ENCODE measurements at regions not wholly inside any gene's neighbourhood (a gene's known extent, or its start where the extent isn't known, plus 50 kb on each side); places are given as distances from the start of the nearest gene placed in this dataset.
"Not testable (repeated sequence)": the region's sequence is repeated elsewhere in the genome, so short reads cannot be mapped to it uniquely, and the experiment has no call there.

DNA sequence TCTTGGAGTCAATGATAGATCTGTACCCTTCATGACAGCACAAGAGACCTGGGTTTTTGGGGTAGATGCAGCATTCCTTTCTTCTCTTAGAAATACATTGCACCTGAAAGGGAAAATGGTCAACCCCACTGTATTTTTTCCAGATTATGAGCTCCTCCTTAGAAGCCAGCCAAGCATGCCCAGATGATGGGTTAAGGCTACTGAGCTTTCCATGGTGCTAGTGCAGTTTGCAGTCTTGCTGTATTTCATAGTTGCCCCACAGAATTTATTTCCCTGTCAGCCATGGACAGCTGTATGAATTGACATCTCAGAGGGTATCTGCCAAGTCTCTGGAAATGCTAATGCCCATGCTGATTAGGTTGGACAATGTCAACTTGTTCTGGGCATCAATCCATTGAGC lies 73.7 kb upstream of the H2AZ1 start:
- no peak for DNase-seq

DNA sequence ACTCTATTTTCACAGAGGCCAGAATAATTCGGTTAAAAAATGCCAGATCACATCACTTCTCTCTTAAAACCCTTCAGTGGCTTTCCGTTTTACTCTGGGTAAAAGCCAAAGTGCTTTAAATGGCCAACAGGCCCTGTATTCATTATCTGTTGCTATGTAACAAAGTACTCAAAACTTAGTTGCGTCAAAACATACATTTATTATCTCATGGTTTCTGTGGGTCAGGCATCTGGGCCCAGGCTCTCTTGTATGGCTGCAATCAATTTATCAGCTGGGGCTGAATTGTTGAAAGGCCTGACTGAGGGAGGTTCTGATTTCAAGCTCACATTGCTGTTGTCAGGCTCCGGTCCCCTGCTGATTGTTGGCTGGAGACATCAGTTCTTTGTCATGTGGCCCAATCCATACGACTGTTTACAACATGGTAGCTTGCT lies 72.7 kb upstream of the H2AZ1 start:
- no peak for DNase-seq

DNA sequence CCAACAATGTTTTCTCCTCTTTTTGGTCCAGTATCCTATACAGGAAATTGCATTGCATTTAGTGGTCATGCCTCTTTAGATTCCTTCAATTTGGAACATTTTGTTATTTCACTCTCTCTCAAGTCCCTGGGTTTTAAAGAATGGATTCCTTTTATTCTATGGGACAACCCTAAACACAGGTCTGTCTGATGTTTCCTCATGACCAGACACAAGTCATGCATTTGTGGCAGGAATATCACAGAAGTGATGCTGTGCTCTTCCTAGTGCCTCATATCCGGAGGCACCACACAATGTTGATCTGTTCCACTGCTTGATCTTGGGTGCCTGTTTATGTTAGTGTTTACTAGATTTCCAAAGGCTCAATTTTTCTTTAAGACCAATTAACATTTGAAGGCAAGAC lies 69.7 kb upstream of the H2AZ1 start:
- no peak for DNase-seq

DNA sequence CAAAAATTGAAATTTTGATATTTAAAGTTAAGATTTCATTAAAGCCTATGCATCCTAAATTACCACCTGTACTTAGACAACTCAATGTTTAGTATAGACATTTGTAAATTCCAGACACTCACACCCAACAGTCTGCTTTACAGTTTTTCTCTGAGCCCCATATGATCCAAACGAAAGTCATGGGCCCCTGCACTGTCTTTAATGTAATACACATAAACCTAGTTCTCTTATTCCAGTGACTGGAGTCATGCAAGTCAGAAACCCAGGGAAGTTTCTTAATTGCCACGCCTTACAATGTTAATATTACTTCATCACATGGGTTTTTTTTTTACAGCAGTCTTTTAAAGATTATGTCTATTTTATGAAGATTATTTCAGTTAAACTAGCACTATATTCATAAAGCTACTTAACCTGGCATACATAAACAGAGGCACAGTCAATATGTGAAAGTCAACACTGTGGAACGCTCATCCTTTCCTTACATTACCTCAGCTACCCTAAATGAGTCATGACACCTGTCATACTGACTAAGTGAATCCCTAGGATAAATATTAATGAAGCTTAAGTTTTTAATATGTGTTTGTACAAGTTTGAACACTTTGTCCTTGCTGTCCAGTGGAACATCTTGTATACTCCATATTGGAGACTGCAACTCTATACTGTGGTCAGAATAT lies 67.7 kb upstream of the H2AZ1 start:
- no peak for DNase-seq

DNA sequence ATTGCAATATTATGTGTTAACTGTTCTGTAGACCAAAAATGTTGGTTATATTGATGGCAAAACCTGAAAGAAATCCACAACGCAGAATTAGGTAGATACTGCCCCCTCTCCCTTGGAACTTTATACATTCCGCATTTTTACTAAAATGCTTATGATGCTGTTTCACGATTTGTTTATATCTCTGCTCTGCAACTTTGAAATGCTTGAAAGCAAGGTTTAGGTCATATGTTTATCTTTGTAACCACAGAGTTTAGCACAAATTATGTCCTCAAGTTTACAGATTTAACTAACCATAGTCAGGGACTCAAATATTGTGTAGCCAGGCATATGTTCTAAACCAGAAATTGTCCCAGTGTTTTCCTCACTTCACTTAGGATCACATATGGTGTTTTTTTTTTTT lies 66.1 kb upstream of the H2AZ1 start:
- no peak for DNase-seq

DNA sequence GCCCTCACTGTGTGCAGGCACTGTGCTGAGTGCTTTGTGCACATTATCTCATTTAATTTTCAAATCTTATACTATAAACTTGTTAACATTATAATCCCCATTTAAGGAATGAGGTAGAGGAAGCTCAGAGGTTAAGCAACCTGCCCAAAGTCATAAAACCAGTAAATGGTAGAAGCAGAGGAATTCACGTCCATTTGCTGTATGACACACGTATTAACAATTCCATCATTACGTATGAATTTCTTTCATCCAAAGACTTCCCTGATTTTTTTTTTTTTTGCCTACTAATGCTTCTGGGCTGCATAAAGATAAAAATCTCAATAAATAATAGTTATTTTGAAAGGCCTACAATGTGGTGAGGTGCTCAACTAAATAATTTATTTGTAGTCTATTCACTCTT lies 64.5 kb upstream of the H2AZ1 start:
- DNase-seq = no peak

DNA sequence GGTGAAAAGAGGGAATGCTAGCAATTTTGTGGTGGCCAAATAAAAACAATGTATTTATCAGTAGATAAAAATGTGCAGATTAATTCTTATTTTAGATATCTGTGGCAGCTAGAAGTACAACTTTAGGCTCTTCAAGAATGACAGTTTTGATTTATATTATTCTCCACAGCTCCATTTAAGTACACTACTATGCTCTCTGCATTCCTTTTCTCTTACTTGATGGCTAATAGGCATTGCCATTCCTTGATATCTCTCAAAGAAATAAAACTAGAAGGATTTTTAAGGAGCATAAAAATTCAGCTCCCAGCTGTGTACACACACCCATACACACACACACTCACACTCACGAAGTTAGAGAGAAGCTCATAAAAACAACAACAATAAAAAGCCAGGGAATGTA lies 59.4 kb upstream of the H2AZ1 start:
- no peak for DNase-seq

DNA sequence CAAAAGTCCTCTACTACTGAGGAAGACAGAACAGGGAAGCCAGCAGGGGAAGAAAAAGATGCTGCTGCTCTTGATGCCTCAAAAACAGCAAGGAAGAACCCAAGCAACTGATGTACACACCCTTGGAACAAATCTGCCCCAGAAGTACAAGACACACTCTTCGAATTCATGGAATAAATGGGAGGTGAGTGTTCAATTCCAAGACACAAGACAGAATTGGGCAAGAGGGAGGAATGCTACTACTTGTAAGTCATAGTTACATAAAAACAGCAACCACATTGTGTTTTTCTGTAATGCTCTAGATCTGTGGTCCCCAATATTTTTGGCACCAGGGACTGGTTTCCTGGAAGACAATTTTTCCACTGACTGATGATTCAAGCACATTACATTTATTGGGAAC lies 58.0 kb upstream of the H2AZ1 start:
- DNase-seq = no peak

DNA sequence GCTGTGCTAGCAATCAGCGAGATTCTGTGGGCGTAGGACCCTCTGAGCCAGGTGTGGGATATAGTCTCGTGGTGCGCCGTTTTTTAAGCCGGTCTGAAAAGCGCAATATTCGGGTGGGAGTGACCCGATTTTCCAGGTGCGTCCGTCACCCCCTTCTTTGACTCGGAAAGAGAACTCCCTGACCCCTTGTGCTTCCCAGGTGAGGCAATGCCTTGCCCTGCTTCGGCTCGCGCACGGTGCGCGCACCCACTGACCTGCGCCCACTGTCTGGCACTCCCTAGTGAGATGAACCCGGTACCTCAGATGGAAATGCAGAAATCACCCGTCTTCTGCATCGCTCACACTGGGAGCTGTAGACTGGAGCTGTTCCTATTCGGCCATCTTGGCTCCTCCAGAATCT lies 56.1 kb upstream of the H2AZ1 start:
- not testable (repeated sequence) for DNase-seq

All from CD4-positive, alpha-beta T cell treated with Interleukin-4 for 4 hours (primary cell).